ENCODE measurements at regions not wholly inside any gene's neighbourhood (a gene's known extent, or its start where the extent isn't known, plus 50 kb on each side); places are given as distances from the start of the nearest gene placed in this dataset.
"Not testable (repeated sequence)": the region's sequence is repeated elsewhere in the genome, so short reads cannot be mapped to it uniquely, and the experiment has no call there.

GRCh38 chr15:22529200-22529599, 70.5 kb downstream of the GOLGA6L22 start:
- TF ChIP-seq BCLAF1 (IDR thresholded peaks at IDR 0.05); POLR2A (IDR thresholded peaks at IDR 0.05; ENCODE audit: insufficient read depth in 1 of 2, low read depth in 2 of 2, low read length in 2 of 2); CTCF (CRISPR knock-in tag; IDR thresholded peaks at IDR 0.05); MXI1 (IDR thresholded peaks at IDR 0.05; ENCODE audit: borderline replicate concordance, low read depth, low read length); GABPB1 (CRISPR knock-in tag; IDR thresholded peaks at IDR 0.05); BCL6 (CRISPR knock-in tag; IDR thresholded peaks at IDR 0.05); ZNF138 (CRISPR knock-in tag; IDR thresholded peaks at IDR 0.05; ENCODE audit: low read depth); EZH2 (conservative IDR thresholded peaks at IDR 0.05; ENCODE audit: low read depth, low read length); ZNF678 (CRISPR knock-in tag; IDR thresholded peaks at IDR 0.05): not testable (repeated sequence)
